ENCODE measurements at regions not wholly inside any gene's neighbourhood (a gene's known extent, or its start where the extent isn't known, plus 50 kb on each side); places are given as distances from the start of the nearest gene placed in this dataset.

DNA sequence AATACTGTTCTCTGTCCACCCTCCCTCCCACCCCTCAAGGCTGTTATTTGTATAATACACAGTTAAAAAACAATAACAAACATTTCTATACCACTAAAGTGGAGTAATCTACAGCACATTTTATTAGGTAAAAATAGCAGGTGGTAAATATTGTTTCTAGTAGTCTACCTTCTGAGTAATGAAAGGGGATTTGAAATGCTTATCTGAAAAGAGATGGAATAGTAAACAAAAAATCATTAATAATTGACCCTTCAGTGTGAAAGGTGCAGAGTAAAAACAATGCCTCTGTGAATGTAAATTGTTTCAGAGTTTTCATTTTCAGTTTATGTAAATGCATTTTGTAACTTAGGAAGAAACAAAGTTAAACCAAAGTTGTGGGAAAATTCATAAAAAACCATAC is 321.2 kb downstream of the SLC16A7 start:
- TF ChIP-seq, protein P1, sequence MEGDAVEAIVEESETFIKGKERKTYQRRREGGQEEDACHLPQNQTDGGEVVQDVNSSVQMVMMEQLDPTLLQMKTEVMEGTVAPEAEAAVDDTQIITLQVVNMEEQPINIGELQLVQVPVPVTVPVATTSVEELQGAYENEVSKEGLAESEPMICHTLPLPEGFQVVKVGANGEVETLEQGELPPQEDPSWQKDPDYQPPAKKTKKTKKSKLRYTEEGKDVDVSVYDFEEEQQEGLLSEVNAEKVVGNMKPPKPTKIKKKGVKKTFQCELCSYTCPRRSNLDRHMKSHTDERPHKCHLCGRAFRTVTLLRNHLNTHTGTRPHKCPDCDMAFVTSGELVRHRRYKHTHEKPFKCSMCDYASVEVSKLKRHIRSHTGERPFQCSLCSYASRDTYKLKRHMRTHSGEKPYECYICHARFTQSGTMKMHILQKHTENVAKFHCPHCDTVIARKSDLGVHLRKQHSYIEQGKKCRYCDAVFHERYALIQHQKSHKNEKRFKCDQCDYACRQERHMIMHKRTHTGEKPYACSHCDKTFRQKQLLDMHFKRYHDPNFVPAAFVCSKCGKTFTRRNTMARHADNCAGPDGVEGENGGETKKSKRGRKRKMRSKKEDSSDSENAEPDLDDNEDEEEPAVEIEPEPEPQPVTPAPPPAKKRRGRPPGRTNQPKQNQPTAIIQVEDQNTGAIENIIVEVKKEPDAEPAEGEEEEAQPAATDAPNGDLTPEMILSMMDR (IDR thresholded peaks at IDR 0.05) = no peak
- no peak for TF ChIP-seq POLR2A (IDR thresholded peaks at IDR 0.05)

Measured in prostate gland (tissue), 2 donors.